ENCODE measurements at regions not wholly inside any gene's neighbourhood (a gene's known extent, or its start where the extent isn't known, plus 50 kb on each side); places are given as distances from the start of the nearest gene placed in this dataset.

DNA sequence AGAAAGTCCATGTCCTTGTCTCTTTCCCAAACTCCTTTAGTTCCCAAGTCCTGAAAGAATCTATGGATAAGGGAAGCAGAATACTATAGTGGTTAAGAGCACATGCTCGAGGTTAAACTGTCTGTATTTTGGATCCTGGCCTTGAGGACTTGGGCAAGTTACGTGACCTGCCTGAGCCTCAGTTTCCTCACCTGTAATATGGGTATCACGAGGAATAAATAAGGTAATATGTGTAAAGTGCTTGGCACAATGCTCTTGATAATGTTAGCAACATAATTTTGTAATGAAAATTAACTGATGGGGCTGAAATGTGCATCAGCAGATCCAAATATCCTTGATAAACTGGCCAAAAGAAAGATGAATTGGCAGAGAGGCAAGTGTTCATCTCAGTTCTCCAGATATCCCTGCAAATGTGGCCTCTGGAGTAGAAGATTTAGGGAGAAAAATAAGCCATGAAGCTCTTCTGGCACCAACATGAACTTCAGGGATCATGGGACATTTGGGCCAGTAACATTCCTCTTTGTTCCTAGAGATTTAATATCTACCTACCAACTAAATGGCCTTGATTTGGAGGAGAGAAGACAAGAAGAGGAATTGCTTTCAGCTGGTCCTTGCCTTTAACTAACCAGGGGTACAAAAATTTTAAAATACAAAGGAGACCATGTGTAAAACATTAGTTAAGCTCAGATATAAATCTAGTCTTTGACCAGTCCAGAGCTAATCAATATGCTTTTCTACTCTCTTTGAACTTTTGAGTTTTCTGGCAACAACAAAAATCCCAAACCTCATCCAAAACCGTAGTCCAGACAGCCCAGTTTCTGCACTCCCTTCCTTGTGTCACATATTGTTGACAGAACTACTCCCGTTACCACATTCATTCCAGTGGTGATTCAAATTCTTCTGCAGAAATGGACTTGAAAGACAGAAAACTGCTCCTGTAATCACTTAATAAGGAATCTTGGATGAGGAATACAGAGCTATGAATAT is 52.7 kb upstream of the EML4 start:
- CTCF ChIA-PET (ENCODE audit: low intra/inter-chr PET ratio, low total read pairs), result no interaction called here
- TF ChIP-seq CREM (IDR thresholded peaks at IDR 0.05) (peak; percentile 92), CREM (CRISPR knock-in tag; IDR thresholded peaks at IDR 0.05) (no peak), NRL (CRISPR knock-in tag; IDR thresholded peaks at IDR 0.05; ENCODE audit: borderline replicate concordance) (no peak), ZNF205 (CRISPR knock-in tag; IDR thresholded peaks at IDR 0.05) (peak; percentile 70; the same call in 1 of the 2 replicates), TARDBP (CRISPR knock-in tag; IDR thresholded peaks at IDR 0.05) (peak; percentile 76; the same call in 1 of the 2 replicates), PPARG (CRISPR knock-in tag; conservative IDR thresholded peaks at IDR 0.05) (peak; percentile 78), FOXO1 (CRISPR knock-in tag; IDR thresholded peaks at IDR 0.05) (peak; percentile 95), PHF5A (CRISPR knock-in tag; IDR thresholded peaks at IDR 0.05; ENCODE audit: low read depth, unreplicated experiment) (peak; percentile 58), NFATC3 (CRISPR knock-in tag; IDR thresholded peaks at IDR 0.05) (no peak), ATF7 (IDR thresholded peaks at IDR 0.05) (no peak), ATF7 (CRISPR knock-in tag; IDR thresholded peaks at IDR 0.05) (no peak), ZBTB20 (CRISPR knock-in tag; IDR thresholded peaks at IDR 0.05; ENCODE audit: borderline replicate concordance, low read depth) (0 out of 2 replicates have a peak, but pooled peaks have one; percentile 55), ZNF264 (CRISPR knock-in tag; IDR thresholded peaks at IDR 0.05) (peak; percentile 59; the same call in 1 of the 2 replicates), KDM3A (CRISPR knock-in tag; IDR thresholded peaks at IDR 0.05; ENCODE audit: low read depth) (no peak), SP4 (CRISPR knock-in tag; IDR thresholded peaks at IDR 0.05) (no peak), GFI1 (CRISPR knock-in tag; IDR thresholded peaks at IDR 0.05; ENCODE audit: borderline replicate concordance) (peak; percentile 88), ZNF263 (CRISPR knock-in tag; IDR thresholded peaks at IDR 0.05) (peak; percentile 70)
- TF ChIP-seq, protein P1, sequence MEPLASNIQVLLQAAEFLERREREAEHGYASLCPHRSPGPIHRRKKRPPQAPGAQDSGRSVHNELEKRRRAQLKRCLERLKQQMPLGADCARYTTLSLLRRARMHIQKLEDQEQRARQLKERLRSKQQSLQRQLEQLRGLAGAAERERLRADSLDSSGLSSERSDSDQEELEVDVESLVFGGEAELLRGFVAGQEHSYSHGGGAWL (CRISPR knock-in tag; IDR thresholded peaks at IDR 0.05), result no peak
- TF ChIP-seq, protein P2, sequence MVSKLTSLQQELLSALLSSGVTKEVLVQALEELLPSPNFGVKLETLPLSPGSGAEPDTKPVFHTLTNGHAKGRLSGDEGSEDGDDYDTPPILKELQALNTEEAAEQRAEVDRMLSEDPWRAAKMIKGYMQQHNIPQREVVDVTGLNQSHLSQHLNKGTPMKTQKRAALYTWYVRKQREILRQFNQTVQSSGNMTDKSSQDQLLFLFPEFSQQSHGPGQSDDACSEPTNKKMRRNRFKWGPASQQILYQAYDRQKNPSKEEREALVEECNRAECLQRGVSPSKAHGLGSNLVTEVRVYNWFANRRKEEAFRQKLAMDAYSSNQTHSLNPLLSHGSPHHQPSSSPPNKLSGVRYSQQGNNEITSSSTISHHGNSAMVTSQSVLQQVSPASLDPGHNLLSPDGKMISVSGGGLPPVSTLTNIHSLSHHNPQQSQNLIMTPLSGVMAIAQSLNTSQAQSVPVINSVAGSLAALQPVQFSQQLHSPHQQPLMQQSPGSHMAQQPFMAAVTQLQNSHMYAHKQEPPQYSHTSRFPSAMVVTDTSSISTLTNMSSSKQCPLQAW (CRISPR knock-in tag; IDR thresholded peaks at IDR 0.05), result peak; percentile 62; the same call in 1 of the 2 replicates
- TF ChIP-seq, protein P3, sequence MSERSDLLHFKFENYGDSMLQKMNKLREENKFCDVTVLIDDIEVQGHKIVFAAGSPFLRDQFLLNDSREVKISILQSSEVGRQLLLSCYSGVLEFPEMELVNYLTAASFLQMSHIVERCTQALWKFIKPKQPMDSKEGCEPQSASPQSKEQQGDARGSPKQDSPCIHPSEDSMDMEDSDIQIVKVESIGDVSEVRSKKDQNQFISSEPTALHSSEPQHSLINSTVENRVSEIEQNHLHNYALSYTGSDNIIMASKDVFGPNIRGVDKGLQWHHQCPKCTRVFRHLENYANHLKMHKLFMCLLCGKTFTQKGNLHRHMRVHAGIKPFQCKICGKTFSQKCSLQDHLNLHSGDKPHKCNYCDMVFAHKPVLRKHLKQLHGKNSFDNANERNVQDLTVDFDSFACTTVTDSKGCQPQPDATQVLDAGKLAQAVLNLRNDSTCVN (CRISPR knock-in tag; IDR thresholded peaks at IDR 0.05; ENCODE audit: borderline replicate concordance), result peak; percentile 90
- TF ChIP-seq, protein P4, sequence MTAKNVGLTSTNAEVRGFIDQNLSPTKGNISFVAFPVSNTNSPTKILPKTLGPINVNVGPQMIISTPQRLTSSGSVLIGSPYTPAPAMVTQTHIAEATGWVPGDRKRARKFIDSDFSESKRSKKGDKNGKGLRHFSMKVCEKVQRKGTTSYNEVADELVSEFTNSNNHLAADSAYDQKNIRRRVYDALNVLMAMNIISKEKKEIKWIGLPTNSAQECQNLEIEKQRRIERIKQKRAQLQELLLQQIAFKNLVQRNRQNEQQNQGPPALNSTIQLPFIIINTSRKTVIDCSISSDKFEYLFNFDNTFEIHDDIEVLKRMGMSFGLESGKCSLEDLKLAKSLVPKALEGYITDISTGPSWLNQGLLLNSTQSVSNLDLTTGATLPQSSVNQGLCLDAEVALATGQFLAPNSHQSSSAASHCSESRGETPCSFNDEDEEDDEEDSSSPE (CRISPR knock-in tag; IDR thresholded peaks at IDR 0.05), result peak; percentile 34; the same call in 1 of the 2 replicates

More for the DNA sequence above, 52.7 kb upstream of the EML4 start:
- H4K20me1 ChIP-seq (ENCODE audit: insufficient read depth, low read length), result no peaks in the 10 kb centered on the region
- intact Hi-C loops (cut with micrococcal nuclease; ENCODE audit: unreplicated experiment), result loop anchor here (1.0 kb wide), 1 partner anchor 10 kb away; no protein-coding TSS in a partner anchor
- no peaks in the 10 kb centered on the region for H3K36me3 ChIP-seq (replicated peaks in 1 of 2; ENCODE audit: control insufficient read depth in 1 of 2, insufficient read depth in 2 of 2, low read length in 2 of 2)
- peak overlapping the region; percentile 35 for H3K9ac ChIP-seq (ENCODE audit: insufficient read depth, low read depth, low read length)
- in situ Hi-C loops (cut with HindIII; ENCODE audit: extremely low pct_ligation_motif_present, low pct_unique_long_range_greater_than_20kb), result no loop called here
- peaks cover 5% of the 10 kb centered on the region for H3K79me2 ChIP-seq (ENCODE audit: insufficient read depth, low read length)
- no peak overlapping the region for H2AFZ ChIP-seq (ENCODE audit: low read length)
- ATAC-seq, result peak; percentile 95
- peak overlapping the region in 2 of 3 experiments; percentile 35 to 37; a peak in 3 of 6 replicates for H3K4me3 ChIP-seq (replicated peaks in 1 of 3; ENCODE audit: insufficient read depth in 1 of 3, low read depth in 2 of 3, low read length in 3 of 3)
- H3K4me2 ChIP-seq (ENCODE audit: low read depth, low read length), result peak overlapping the region; percentile 64
- FAIRE-seq, result peak; percentile 71
- no peaks in the 10 kb centered on the region for H3K27me3 ChIP-seq (ENCODE audit: control insufficient read depth in 1 of 2, insufficient read depth in 2 of 2, low read length in 2 of 2)
- peaks cover 83% of the 10 kb centered on the region for H3K4me1 ChIP-seq (ENCODE audit: insufficient read depth, low read length)
- WGBS (ENCODE audit: low lambda C conversion rate), result 47% methylated on average over 5 of the region's 5 CpGs
- POLR2A ChIA-PET, result interaction anchor here (0.9 to 7.1 kb wide), 11 partner anchors 10 to 105 kb away, joined by 3 to 59 read pairs (median 7); partner anchors contain the start of gene EML4
- H3K9me3 ChIP-seq (ENCODE audit: low read length), result peaks cover 5% of the 10 kb centered on the region
- peak; percentile 95 for DNase-seq (ENCODE audit: low spot score)
- peak overlapping the region; percentile 71 for H3K27ac ChIP-seq (ENCODE audit: extremely low read length, insufficient read depth, low read length)
- no TSS peak for BruUV-seq (replicated peaks)

Data from HepG2 (cell line).